K562 (cell line): ENCODE measurements at regions not wholly inside any gene's neighbourhood (a gene's known extent, or its start where the extent isn't known, plus 50 kb on each side); places are given as distances from the start of the nearest gene placed in this dataset.

Experiments used
- ATAC-seq: fragments of 200-7000 bp; cut with Tn5 transposase; 3 replicates; pipeline ENCODE4 v1.9.1; 2020; ENCODE audit warnings: moderate library complexity
- BruUV-seq: library from RNA; stranded (reverse); fragments of 400-500 nt; replicated peaks from 2 replicates; lab custom pipeline; 2021; lab: Mats Ljungman, UMichigan
- CTCF ChIA-PET: fragments of 300-600 bp; formaldehyde crosslinking; extraction: SDS; loops from one replicate; lab custom pipeline; 2021; ENCODE audit warnings: low intra/inter-chr PET ratio; lab: Yijun Ruan, JAX
- POLR2A ChIA-PET: fragments of 300-600, 350-650 bp; sonication (Branson Sonifier 250); formaldehyde crosslinking; extraction: SDS; loops from one replicate; lab custom pipeline; 2021; ENCODE audit warnings: antibody characterized with exemption, inconsistent platforms; lab: Yijun Ruan, JAX
- DNase-seq, 4 experiments: peaks; one replicate each; pipeline versions ENCODE4 v3.0.0 to v3.0.0-alpha.2; 2011 to 2018; ENCODE audit warnings: low spot score in 3 of 4, mixed read lengths in 3 of 4; ENCODE audit errors: extremely low read depth in 1 of 4
- FAIRE-seq: peaks from 2 replicates; lab custom pipeline; 2011; peaks lifted over from hg19 to GRCh38; lab: Jason Lieb, UNC
- H2AFZ ChIP-seq: 2 replicates; pipeline ENCODE4 v1.6.0; 2011; ENCODE audit warnings: low read depth, low read length, control low read depth, inconsistent platforms
- H3K27ac ChIP-seq: fragments of 200-600 bp; 3 replicates; pipeline ENCODE4 v1.8.0; 2011; ENCODE audit warnings: low read depth, mild to moderate bottlenecking, control low read depth, inconsistent platforms, low read length, moderate library complexity, mixed read lengths; ENCODE audit errors: extremely low read depth
- H3K27me3 ChIP-seq, 2 experiments: fragments of 300-600 bp in 1 of 2; 2 replicates in 1 of 2; 3 replicates in 1 of 2; pipeline versions ENCODE4 v1.6.0 to v1.8.0; 2011; ENCODE audit warnings: inconsistent platforms in 2 of 2, low read length in 2 of 2, mild to moderate bottlenecking in 1 of 2, mixed read lengths in 1 of 2, moderate library complexity in 1 of 2; ENCODE audit not compliant: control insufficient read depth in 2 of 2, insufficient read depth in 2 of 2
- H3K36me3 ChIP-seq: fragments of 300-600 bp; 3 replicates; pipeline ENCODE4 v1.8.0; 2011; ENCODE audit warnings: mild to moderate bottlenecking, low read length, inconsistent platforms; ENCODE audit not compliant: control insufficient read depth, insufficient read depth
- H3K4me1 ChIP-seq, 2 experiments: fragments of 200-600 bp in 1 of 2; replicated peaks in 1 of 2; 2 replicates in 1 of 2; 3 replicates in 1 of 2; pipeline versions ENCODE4 v1.5.1 to v1.8.0; 2011; ENCODE audit warnings: inconsistent platforms in 2 of 2, low read length in 2 of 2, mild to moderate bottlenecking in 1 of 2, mixed read lengths in 1 of 2, moderate library complexity in 1 of 2; ENCODE audit not compliant: control insufficient read depth in 2 of 2, insufficient read depth in 2 of 2
- H3K4me2 ChIP-seq: 2 replicates; pipeline ENCODE4 v1.6.1; 2011; ENCODE audit warnings: low read length, control low read depth, inconsistent platforms, mixed read lengths; ENCODE audit not compliant: insufficient read depth
- H3K4me3 ChIP-seq: fragments of 200-600 bp; sonication (generic), shearing (Covaris generic); 2 replicates; pipeline ENCODE4 v1.5.1; 2016; ENCODE audit warnings: control low read depth, inconsistent platforms
- H3K79me2 ChIP-seq: fragments of 200-600 bp; 3 replicates; pipeline ENCODE4 v1.8.0; 2011; ENCODE audit warnings: low read length, inconsistent platforms; ENCODE audit not compliant: control insufficient read depth, insufficient read depth
- H3K9ac ChIP-seq, 2 experiments: 2 replicates each; pipeline versions ENCODE4 v1.6.0 to v1.6.1; 2011; ENCODE audit warnings: low read depth in 2 of 2, low read length in 2 of 2, control low read depth in 1 of 2, inconsistent platforms in 1 of 2, mild to moderate bottlenecking in 1 of 2, mixed read lengths in 1 of 2; ENCODE audit not compliant: insufficient read depth in 1 of 2
- H3K9me1 ChIP-seq: one replicate; pipeline ENCODE4 v1.6.0; 2011; ENCODE audit warnings: inconsistent platforms, mild to moderate bottlenecking, low read length, moderate library complexity; ENCODE audit not compliant: control insufficient read depth, insufficient read depth
- H3K9me3 ChIP-seq: replicated peaks from 2 replicates; pipeline ENCODE4 v1.5.1; 2011; ENCODE audit warnings: low read depth, low read length, inconsistent platforms; ENCODE audit not compliant: control insufficient read depth, insufficient read depth
- H4K20me1 ChIP-seq: replicated peaks from 2 replicates; pipeline ENCODE4 v1.6.1; 2011; ENCODE audit warnings: low read length, inconsistent platforms, mixed read lengths; ENCODE audit not compliant: control insufficient read depth, insufficient read depth
- CREB3 ChIP-seq: fragments of 450-650 bp; conservative IDR thresholded peaks from 2 replicates; pipeline ENCODE4 v1.6.1; 2016; ENCODE audit warnings: missing genetic modification characterization, low read depth, mild to moderate bottlenecking, missing compliant biosample characterization, moderate library complexity
- E2F3 ChIP-seq: fragments of 250-450 bp; sonication (Bioruptor Pico); IDR thresholded peaks from 2 replicates; pipeline ENCODE4 v1.4.0; 2020; ENCODE audit warnings: mild to moderate bottlenecking
- GABPB1 ChIP-seq: sonication (generic); formaldehyde crosslinking; IDR thresholded peaks from 2 replicates; pipeline ENCODE4 v1.8.0; 2022; ENCODE audit warnings: mild to moderate bottlenecking, missing genetic modification reagents
- HDGF ChIP-seq: fragments of 450-650 bp; IDR thresholded peaks from 2 replicates; pipeline ENCODE4 v1.6.1; 2016
- HMG20A ChIP-seq: fragments of 450-650 bp; formaldehyde crosslinking; conservative IDR thresholded peaks from 2 replicates; pipeline ENCODE4 v1.4.0; 2020; ENCODE audit warnings: mild to moderate bottlenecking, mixed read lengths
- MCM7 ChIP-seq, 2 experiments: fragments of 450-650 bp; IDR thresholded peaks; 2 replicates each; pipeline ENCODE4 v1.6.1; 2016 to 2018
- RBM22 ChIP-seq: fragments of 200-400 bp; formaldehyde crosslinking; IDR thresholded peaks from 2 replicates; pipeline ENCODE4 v1.6.1; 2018; ENCODE audit warnings: low read length, low read depth; ENCODE audit not compliant: poor library complexity, severe bottlenecking
- TCF15 ChIP-seq: fragments of 250-450 bp; sonication (Bioruptor Pico); IDR thresholded peaks from 2 replicates; pipeline ENCODE4 v1.8.0; 2022; ENCODE audit warnings: moderate library complexity, mild to moderate bottlenecking, inconsistent platforms
- ZBTB33 ChIP-seq: sonication (generic); formaldehyde crosslinking; IDR thresholded peaks from 2 replicates; pipeline ENCODE4 v1.8.1; 2023; ENCODE audit warnings: mild to moderate bottlenecking, missing genetic modification reagents
- WGBS: fragments of 100-300 bp; shearing (Covaris generic); methylation state at CpG from one replicate; pipeline ENCODE4 v1.1.6; 2016; ENCODE audit warnings: low coverage, mixed read lengths; ENCODE audit not compliant: insufficient coverage; ENCODE audit errors: missing lambda C conversion rate; 5-methylcytosine and 5-hydroxymethylcytosine counted together
- in situ Hi-C: fragments of 300-500 bp; cut with MboI; formaldehyde crosslinking; loops from 4 replicates; pipeline ENCODE4 v1.15.0; 2018; ENCODE audit warnings: inconsistent platforms, mixed read lengths
- intact Hi-C: fragments of 100-400 bp; cut with micrococcal nuclease; formaldehyde crosslinking; loops from 2 replicates; pipeline ENCODE4 v1.14.2; 2022

- no peak for TF ChIP-seq TCF15 (CRISPR knock-in tag)
- no peak for TF ChIP-seq ZBTB33 (CRISPR knock-in tag)
- no peak for TF ChIP-seq HDGF
- TF ChIP-seq, all 486 proteins: peak for 0
These were observed 177.4 kb upstream of the CDH5 start (continued) for GRCh38 chr16:66188917-66189725.

GRCh38 chr16:66186251-66186785 is 180.2 kb upstream of the CDH5 start:
- intact Hi-C loops (no loop called here), in situ Hi-C loops (no loop called here)
- Histone ChIP-seq H3K79me2 (no peaks in the 10 kb centered on the region), H2AFZ (no peak overlapping the region), H3K4me2 (no peak overlapping the region), H3K27ac (no peak overlapping the region), H3K9ac (no peak overlapping the region), H4K20me1 (no peaks in the 10 kb centered on the region), H3K36me3 (no peaks in the 10 kb centered on the region), H3K9me1 (no peaks in the 10 kb centered on the region), H3K9me3 (no peaks in the 10 kb centered on the region), H3K4me3 (no peak overlapping the region), H3K27me3 (no peaks in the 10 kb centered on the region), H3K4me1 (no peaks in the 10 kb centered on the region)
- no peak for ATAC-seq
- WGBS, result 0% methylated on average over 4 of the region's 4 CpGs
- TF ChIP-seq MCM7 (IDR thresholded peaks at IDR 0.05) (no peak), RBM22 (no peak), HMG20A (no peak), GABPB1 (CRISPR knock-in tag) (no peak), CREB3 (no peak), E2F3 (CRISPR knock-in tag) (no peak)
- no peak for FAIRE-seq
- POLR2A ChIA-PET, result interaction anchor here (0.6 kb wide), 1 partner anchor 552 kb away, joined by 3 read pairs; no protein-coding TSS in a partner anchor
- CTCF ChIA-PET, result no interaction called here
- DNase-seq, result no peak
- BruUV-seq, result no TSS peak
